ENCODE measurements at regions not wholly inside any gene's neighbourhood (a gene's known extent, or its start where the extent isn't known, plus 50 kb on each side); places are given as distances from the start of the nearest gene placed in this dataset.

DNA sequence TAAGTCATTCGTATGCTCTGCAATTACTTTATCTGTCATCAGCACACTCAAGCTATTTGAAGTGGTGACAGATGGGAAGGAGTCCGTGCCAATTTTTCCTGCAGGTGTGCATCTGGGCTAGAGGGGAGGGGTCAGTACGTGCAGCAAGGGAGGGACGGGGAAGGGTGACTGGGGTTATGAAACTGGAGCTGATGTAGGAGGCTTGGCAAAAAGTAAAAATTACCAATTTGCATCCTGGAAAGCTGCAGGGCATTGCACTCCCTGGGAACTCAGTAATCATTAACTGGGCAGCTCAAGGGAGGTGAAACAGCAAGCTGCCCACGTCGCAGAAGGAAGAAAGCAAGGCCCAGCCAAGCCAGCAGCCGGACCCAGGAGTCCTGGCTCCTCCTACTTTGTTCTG lies 87.1 kb upstream of the TMEM45B start:
- Mint-ChIP-seq H3K9me3 (peaks cover 3% of the 10 kb centered on the region), H3K4me3 (peak overlapping the region; percentile 3), H3K4me1 (ENCODE audit: unreplicated experiment) (peaks cover 29% of the 10 kb centered on the region), H3K36me3 (peaks cover 3% of the 10 kb centered on the region), H3K27ac (no peak overlapping the region), H3K27me3 (peaks cover 14% of the 10 kb centered on the region)
- TF ChIP-seq, protein P1, sequence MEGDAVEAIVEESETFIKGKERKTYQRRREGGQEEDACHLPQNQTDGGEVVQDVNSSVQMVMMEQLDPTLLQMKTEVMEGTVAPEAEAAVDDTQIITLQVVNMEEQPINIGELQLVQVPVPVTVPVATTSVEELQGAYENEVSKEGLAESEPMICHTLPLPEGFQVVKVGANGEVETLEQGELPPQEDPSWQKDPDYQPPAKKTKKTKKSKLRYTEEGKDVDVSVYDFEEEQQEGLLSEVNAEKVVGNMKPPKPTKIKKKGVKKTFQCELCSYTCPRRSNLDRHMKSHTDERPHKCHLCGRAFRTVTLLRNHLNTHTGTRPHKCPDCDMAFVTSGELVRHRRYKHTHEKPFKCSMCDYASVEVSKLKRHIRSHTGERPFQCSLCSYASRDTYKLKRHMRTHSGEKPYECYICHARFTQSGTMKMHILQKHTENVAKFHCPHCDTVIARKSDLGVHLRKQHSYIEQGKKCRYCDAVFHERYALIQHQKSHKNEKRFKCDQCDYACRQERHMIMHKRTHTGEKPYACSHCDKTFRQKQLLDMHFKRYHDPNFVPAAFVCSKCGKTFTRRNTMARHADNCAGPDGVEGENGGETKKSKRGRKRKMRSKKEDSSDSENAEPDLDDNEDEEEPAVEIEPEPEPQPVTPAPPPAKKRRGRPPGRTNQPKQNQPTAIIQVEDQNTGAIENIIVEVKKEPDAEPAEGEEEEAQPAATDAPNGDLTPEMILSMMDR (conservative IDR thresholded peaks at IDR 0.05): no peak
- DNase-seq (ENCODE audit: extremely low spot score, unreplicated experiment): no peak

DNA sequence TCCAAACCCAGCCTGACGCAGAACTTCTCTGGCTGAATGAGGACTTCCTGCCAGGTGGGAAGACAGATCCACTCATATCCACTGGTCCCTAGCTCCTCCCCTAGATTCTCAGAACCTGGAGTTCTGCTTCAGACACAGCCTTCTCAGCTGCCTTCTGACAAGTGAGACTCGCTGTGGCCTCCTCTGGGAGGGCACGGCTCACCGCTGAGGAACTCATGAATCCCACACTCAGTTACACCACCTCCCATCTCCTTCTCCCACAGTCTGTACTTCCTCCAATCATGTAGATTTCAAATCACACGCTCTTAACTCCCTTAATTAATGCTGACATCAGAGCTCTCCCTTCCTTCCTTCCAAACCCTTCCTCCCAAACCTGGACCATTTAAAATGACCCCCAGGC lies 86.4 kb upstream of the TMEM45B start:
- DNase-seq (ENCODE audit: extremely low spot score, unreplicated experiment): no peak
- peaks cover 35% of the 10 kb centered on the region for H3K4me1 Mint-ChIP-seq (ENCODE audit: unreplicated experiment)
- TF ChIP-seq, protein P1 (conservative IDR thresholded peaks at IDR 0.05): no peak
- H3K27me3 Mint-ChIP-seq: peaks cover 13% of the 10 kb centered on the region
- peaks cover 5% of the 10 kb centered on the region for H3K9me3 Mint-ChIP-seq
- H3K36me3 Mint-ChIP-seq: peaks cover 3% of the 10 kb centered on the region
- H3K4me3 Mint-ChIP-seq: no peak overlapping the region
- H3K27ac Mint-ChIP-seq: no peak overlapping the region

DNA sequence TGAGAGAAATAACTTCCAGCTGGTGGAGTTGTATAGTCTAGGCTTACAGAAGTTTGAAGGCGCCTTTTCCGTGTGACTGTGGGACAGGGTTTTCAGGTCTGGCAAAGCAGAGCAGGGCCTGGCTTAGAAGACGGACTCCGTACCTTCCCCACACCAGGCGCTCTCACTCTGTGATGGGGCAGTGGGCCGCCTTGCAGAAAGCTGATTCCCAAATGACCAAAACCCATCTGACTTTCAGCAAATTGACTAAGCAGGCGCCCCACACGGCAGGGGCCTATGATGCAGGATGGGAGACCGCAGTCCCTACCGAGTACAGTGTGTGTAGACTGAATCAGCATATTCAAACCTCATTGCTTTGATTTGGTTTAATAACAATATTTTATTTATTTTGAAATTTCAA lies 85.8 kb upstream of the TMEM45B start:
- H3K36me3 Mint-ChIP-seq: peaks cover 3% of the 10 kb centered on the region
- H3K27ac Mint-ChIP-seq: no peak overlapping the region
- H3K9me3 Mint-ChIP-seq: peaks cover 5% of the 10 kb centered on the region
- DNase-seq (ENCODE audit: extremely low spot score, unreplicated experiment): no peak
- TF ChIP-seq, protein P1 (conservative IDR thresholded peaks at IDR 0.05): no peak
- peaks cover 36% of the 10 kb centered on the region for H3K4me1 Mint-ChIP-seq (ENCODE audit: unreplicated experiment)
- peaks cover 11% of the 10 kb centered on the region for H3K27me3 Mint-ChIP-seq
- no peak overlapping the region for H3K4me3 Mint-ChIP-seq

DNA sequence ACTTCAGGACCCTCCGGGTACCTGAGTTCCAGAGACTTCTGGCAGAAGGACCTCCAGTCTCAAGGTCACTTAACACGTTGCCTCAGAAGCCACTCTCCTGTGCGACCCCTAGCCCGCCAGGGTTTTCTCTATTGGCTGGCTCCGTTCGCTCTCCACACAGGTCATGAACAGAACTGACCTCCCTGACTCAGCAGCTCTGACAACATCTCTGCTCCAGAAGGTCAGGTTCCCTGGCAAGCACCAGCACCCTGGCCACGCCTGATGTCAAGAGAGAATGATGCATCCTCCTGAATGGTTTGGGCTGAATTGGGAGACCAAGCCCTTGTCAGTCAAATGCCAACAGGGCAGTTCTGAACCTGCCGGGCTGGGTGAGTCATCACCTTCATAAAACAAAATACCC lies 84.3 kb upstream of the TMEM45B start:
- H3K9me3 Mint-ChIP-seq: peaks cover 5% of the 10 kb centered on the region

DNA sequence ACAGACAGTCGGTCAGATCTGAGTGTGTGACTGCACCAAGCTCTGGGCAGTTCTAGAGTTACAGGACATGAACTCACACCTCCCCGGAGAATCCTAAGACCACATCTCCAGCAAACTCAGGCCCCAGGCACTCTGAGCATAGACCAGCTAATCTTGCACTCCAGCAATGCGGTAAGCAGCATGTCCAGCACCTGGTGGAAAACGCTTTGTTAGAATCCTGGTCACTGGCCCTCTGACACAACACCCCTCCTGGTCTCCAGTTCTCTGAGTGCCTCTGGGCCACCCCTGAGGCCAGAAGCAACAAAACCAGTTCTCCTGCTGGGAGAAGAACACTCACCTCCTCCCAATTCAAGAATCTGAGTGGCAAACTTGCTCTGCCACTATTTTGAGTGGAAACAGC lies 82.7 kb upstream of the TMEM45B start:
- Mint-ChIP-seq H3K4me1 (ENCODE audit: unreplicated experiment) (peaks cover 41% of the 10 kb centered on the region), H3K9me3 (peaks cover 5% of the 10 kb centered on the region), H3K27ac (peak overlapping the region; percentile 82), H3K36me3 (peaks cover 3% of the 10 kb centered on the region), H3K4me3 (peak overlapping the region; percentile 46), H3K27me3 (peaks cover 4% of the 10 kb centered on the region)
- no peak for DNase-seq (ENCODE audit: extremely low spot score, unreplicated experiment)
- TF ChIP-seq, protein P1 (conservative IDR thresholded peaks at IDR 0.05): no peak

More for the DNA sequence above, 84.3 kb upstream of the TMEM45B start:
- Mint-ChIP-seq H3K4me1 (ENCODE audit: unreplicated experiment) (peaks cover 36% of the 10 kb centered on the region), H3K36me3 (peaks cover 3% of the 10 kb centered on the region), H3K27ac (no peak overlapping the region), H3K4me3 (no peak overlapping the region), H3K27me3 (peaks cover 8% of the 10 kb centered on the region)
- DNase-seq (ENCODE audit: extremely low spot score, unreplicated experiment): no peak
- TF ChIP-seq, protein P1 (conservative IDR thresholded peaks at IDR 0.05): no peak

DNA sequence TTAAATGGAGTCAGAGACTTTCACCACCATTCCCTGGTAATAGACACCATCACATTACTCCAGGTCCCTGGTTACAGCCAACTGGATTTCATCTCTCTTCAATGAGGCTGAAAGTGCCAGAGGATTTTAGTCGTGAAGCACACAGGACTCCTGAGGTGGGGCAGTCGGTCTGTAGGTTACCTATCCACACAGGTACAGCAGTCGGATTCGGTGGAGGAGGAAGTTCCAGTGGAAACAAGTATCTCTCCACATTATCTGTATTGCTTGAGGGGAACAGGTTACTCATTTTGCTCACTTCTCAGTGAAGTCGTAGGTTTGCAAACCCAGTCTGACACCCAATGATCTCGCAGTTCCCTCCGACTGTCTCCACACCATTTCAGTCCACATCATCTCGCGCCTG lies 82.3 kb upstream of the TMEM45B start:
- Mint-ChIP-seq H3K27me3 (peaks cover 4% of the 10 kb centered on the region), H3K4me1 (ENCODE audit: unreplicated experiment) (peaks cover 44% of the 10 kb centered on the region), H3K4me3 (peak overlapping the region; percentile 46), H3K9me3 (peaks cover 5% of the 10 kb centered on the region), H3K36me3 (peaks cover 3% of the 10 kb centered on the region), H3K27ac (peak overlapping the region; percentile 82)
- no peak for DNase-seq (ENCODE audit: extremely low spot score, unreplicated experiment)
- TF ChIP-seq, protein P1 (conservative IDR thresholded peaks at IDR 0.05): no peak
